ENCODE measurements at regions not wholly inside any gene's neighbourhood (a gene's known extent, or its start where the extent isn't known, plus 50 kb on each side); places are given as distances from the start of the nearest gene placed in this dataset.

- Histone ChIP-seq H3K23ac (ENCODE audit: low read length) (no peak overlapping the region), H3K79me2 (ENCODE audit: control insufficient read depth, insufficient read depth, low read length, poor library complexity) (no peaks in the 10 kb centered on the region), H2BK120ac (ENCODE audit: insufficient read depth, low read length, poor library complexity) (no peak overlapping the region), H3K27ac (ENCODE audit: low read depth, low read length) (no peak overlapping the region), H2BK5ac (ENCODE audit: low read depth, low read length, poor library complexity) (no peak overlapping the region), H4K8ac (ENCODE audit: low read depth, low read length) (no peak overlapping the region), H3K4ac (ENCODE audit: low read depth, low read length) (no peak overlapping the region), H4K12ac (ENCODE audit: low read depth, low read length) (no peak overlapping the region), H3K9ac (ENCODE audit: low read length) (no peak overlapping the region), H3K14ac (ENCODE audit: low read length) (no peak overlapping the region), H3K4me1 (ENCODE audit: control insufficient read depth in 1 of 2, insufficient read depth in 2 of 2, low read length in 2 of 2) (no peaks in the 10 kb centered on the region), H3K4me2 (ENCODE audit: low read length) (no peak overlapping the region), H3K79me1 (ENCODE audit: low read length) (no peaks in the 10 kb centered on the region), H4K91ac (ENCODE audit: low read depth, low read length) (no peak overlapping the region), H2BK12ac (ENCODE audit: low read length) (no peak overlapping the region), H2AK5ac (ENCODE audit: low read length) (no peak overlapping the region), H3K4me3 (ENCODE audit: low read depth, low read length) (no peak overlapping the region), H3K36me3 (ENCODE audit: control insufficient read depth in 1 of 2, insufficient read depth in 2 of 2, low read length in 2 of 2) (no peaks in the 10 kb centered on the region), H3K18ac (ENCODE audit: low read length) (no peak overlapping the region), H3K9me3 (ENCODE audit: insufficient read depth, low read depth, low read length) (no peaks in the 10 kb centered on the region), H3K27me3 (ENCODE audit: insufficient read depth, low read length) (no peaks in the 10 kb centered on the region), H2AFZ (ENCODE audit: insufficient read depth, low read length, poor library complexity) (no peak overlapping the region)
- no CpG with 5 or more reads among the region's 5 CpGs for WGBS (ENCODE audit: extremely low coverage, insufficient coverage, insufficient read length)
- DNase-seq: no peak
Observed at GRCh38 chrX:114361076-114361725, 222.7 kb upstream of the HTR2C start.

GRCh38 chrX:114363346-114363745 is 220.5 kb upstream of the HTR2C start:
- Histone ChIP-seq H2AK5ac (ENCODE audit: low read length) (no peak overlapping the region), H2BK120ac (ENCODE audit: insufficient read depth, low read length, poor library complexity) (no peak overlapping the region), H3K79me1 (ENCODE audit: low read length) (no peaks in the 10 kb centered on the region), H3K18ac (ENCODE audit: low read length) (no peak overlapping the region), H3K27ac (ENCODE audit: low read depth, low read length) (no peak overlapping the region), H3K4me3 (ENCODE audit: low read depth, low read length) (no peak overlapping the region), H2BK5ac (ENCODE audit: low read depth, low read length, poor library complexity) (no peak overlapping the region), H4K12ac (ENCODE audit: low read depth, low read length) (no peak overlapping the region), H2AFZ (ENCODE audit: insufficient read depth, low read length, poor library complexity) (no peak overlapping the region), H3K14ac (ENCODE audit: low read length) (no peak overlapping the region), H4K8ac (ENCODE audit: low read depth, low read length) (no peak overlapping the region), H2BK12ac (ENCODE audit: low read length) (no peak overlapping the region), H3K9ac (ENCODE audit: low read length) (no peak overlapping the region), H3K79me2 (ENCODE audit: control insufficient read depth, insufficient read depth, low read length, poor library complexity) (no peaks in the 10 kb centered on the region), H3K36me3 (ENCODE audit: control insufficient read depth in 1 of 2, insufficient read depth in 2 of 2, low read length in 2 of 2) (no peaks in the 10 kb centered on the region), H3K9me3 (ENCODE audit: insufficient read depth, low read depth, low read length) (no peaks in the 10 kb centered on the region), H3K4ac (ENCODE audit: low read depth, low read length) (no peak overlapping the region), H3K23ac (ENCODE audit: low read length) (no peak overlapping the region), H3K4me1 (ENCODE audit: control insufficient read depth in 1 of 2, insufficient read depth in 2 of 2, low read length in 2 of 2) (no peaks in the 10 kb centered on the region), H4K91ac (ENCODE audit: low read depth, low read length) (no peak overlapping the region), H3K4me2 (ENCODE audit: low read length) (no peak overlapping the region), H3K27me3 (ENCODE audit: insufficient read depth, low read length) (no peaks in the 10 kb centered on the region)
- no CpG with 5 or more reads among the region's 1 CpG for WGBS (ENCODE audit: extremely low coverage, insufficient coverage, insufficient read length)
- no peak for DNase-seq

GRCh38 chrX:114365065-114365834 is 218.6 kb upstream of the HTR2C start:
- Histone ChIP-seq H3K27me3 (ENCODE audit: insufficient read depth, low read length) (no peaks in the 10 kb centered on the region), H3K4ac (ENCODE audit: low read depth, low read length) (no peak overlapping the region), H3K27ac (ENCODE audit: low read depth, low read length) (no peak overlapping the region), H2BK5ac (ENCODE audit: low read depth, low read length, poor library complexity) (no peak overlapping the region), H3K18ac (ENCODE audit: low read length) (no peak overlapping the region), H3K9me3 (ENCODE audit: insufficient read depth, low read depth, low read length) (no peaks in the 10 kb centered on the region), H3K36me3 (ENCODE audit: control insufficient read depth in 1 of 2, insufficient read depth in 2 of 2, low read length in 2 of 2) (no peaks in the 10 kb centered on the region), H3K14ac (ENCODE audit: low read length) (no peak overlapping the region), H2AFZ (ENCODE audit: insufficient read depth, low read length, poor library complexity) (no peak overlapping the region), H3K4me2 (ENCODE audit: low read length) (no peak overlapping the region), H3K4me3 (ENCODE audit: low read depth, low read length) (no peak overlapping the region), H2AK5ac (ENCODE audit: low read length) (no peak overlapping the region), H2BK12ac (ENCODE audit: low read length) (no peak overlapping the region), H4K91ac (ENCODE audit: low read depth, low read length) (no peak overlapping the region), H4K8ac (ENCODE audit: low read depth, low read length) (no peak overlapping the region), H3K79me2 (ENCODE audit: control insufficient read depth, insufficient read depth, low read length, poor library complexity) (no peaks in the 10 kb centered on the region), H3K79me1 (ENCODE audit: low read length) (no peaks in the 10 kb centered on the region), H4K12ac (ENCODE audit: low read depth, low read length) (no peak overlapping the region), H3K23ac (ENCODE audit: low read length) (no peak overlapping the region), H2BK120ac (ENCODE audit: insufficient read depth, low read length, poor library complexity) (no peak overlapping the region), H3K4me1 (ENCODE audit: control insufficient read depth in 1 of 2, insufficient read depth in 2 of 2, low read length in 2 of 2) (no peaks in the 10 kb centered on the region), H3K9ac (ENCODE audit: low read length) (no peak overlapping the region)
- no peak for DNase-seq
- WGBS (ENCODE audit: extremely low coverage, insufficient coverage, insufficient read length): no CpG with 5 or more reads among the region's 5 CpGs

- H4K12ac ChIP-seq (ENCODE audit: low read depth, low read length): no peak overlapping the region
- WGBS (ENCODE audit: extremely low coverage, insufficient coverage, insufficient read length): no CpG with 5 or more reads among the region's 2 CpGs
- no peaks in the 10 kb centered on the region for H3K4me1 ChIP-seq (ENCODE audit: control insufficient read depth in 1 of 2, insufficient read depth in 2 of 2, low read length in 2 of 2)
Observed at GRCh38 chrX:114372937-114373336, 210.9 kb upstream of the HTR2C start.

More at GRCh38 chrX:114372937-114373336, 210.9 kb upstream of the HTR2C start:
- no peak overlapping the region for H3K18ac ChIP-seq (ENCODE audit: low read length)
- no peak overlapping the region for H3K9ac ChIP-seq (ENCODE audit: low read length)
- no peak overlapping the region for H3K23ac ChIP-seq (ENCODE audit: low read length)
- no peaks in the 10 kb centered on the region for H3K79me2 ChIP-seq (ENCODE audit: control insufficient read depth, insufficient read depth, low read length, poor library complexity)
- no peak overlapping the region for H2BK12ac ChIP-seq (ENCODE audit: low read length)
- H3K27me3 ChIP-seq (ENCODE audit: insufficient read depth, low read length): no peaks in the 10 kb centered on the region
- no peak overlapping the region for H3K4me3 ChIP-seq (ENCODE audit: low read depth, low read length)
- no peaks in the 10 kb centered on the region for H3K36me3 ChIP-seq (ENCODE audit: control insufficient read depth in 1 of 2, insufficient read depth in 2 of 2, low read length in 2 of 2)
- H2BK5ac ChIP-seq (ENCODE audit: low read depth, low read length, poor library complexity): no peak overlapping the region
- H2AK5ac ChIP-seq (ENCODE audit: low read length): no peak overlapping the region
- no peak overlapping the region for H2AFZ ChIP-seq (ENCODE audit: insufficient read depth, low read length, poor library complexity)
- no peak overlapping the region for H4K8ac ChIP-seq (ENCODE audit: low read depth, low read length)
- H3K14ac ChIP-seq (ENCODE audit: low read length): no peak overlapping the region
- H3K4ac ChIP-seq (ENCODE audit: low read depth, low read length): no peak overlapping the region
- no peak overlapping the region for H2BK120ac ChIP-seq (ENCODE audit: insufficient read depth, low read length, poor library complexity)
- no peak for DNase-seq
- H4K91ac ChIP-seq (ENCODE audit: low read depth, low read length): no peak overlapping the region
- H3K9me3 ChIP-seq (ENCODE audit: insufficient read depth, low read depth, low read length): no peaks in the 10 kb centered on the region
- H3K4me2 ChIP-seq (ENCODE audit: low read length): no peak overlapping the region
- no peaks in the 10 kb centered on the region for H3K79me1 ChIP-seq (ENCODE audit: low read length)
- H3K27ac ChIP-seq (ENCODE audit: low read depth, low read length): no peak overlapping the region

Data from trophoblast cell (in vitro differentiated cells and primary cell).